Erythroblast (primary cell): ENCODE measurements at regions not wholly inside any gene's neighbourhood (a gene's known extent, or its start where the extent isn't known, plus 50 kb on each side); places are given as distances from the start of the nearest gene placed in this dataset.

Experiments
- GATA1 ChIP-seq: IDR thresholded peaks from 2 replicates; pipeline ENCODE4 v1.6.1; 2011; ENCODE audit warnings: low read depth, mild to moderate bottlenecking, control low read depth, low read length, moderate library complexity
- POLR2A ChIP-seq: IDR thresholded peaks from 2 replicates; pipeline ENCODE4 v1.6.1; 2011; ENCODE audit warnings: mild to moderate bottlenecking, low read length

DNA sequence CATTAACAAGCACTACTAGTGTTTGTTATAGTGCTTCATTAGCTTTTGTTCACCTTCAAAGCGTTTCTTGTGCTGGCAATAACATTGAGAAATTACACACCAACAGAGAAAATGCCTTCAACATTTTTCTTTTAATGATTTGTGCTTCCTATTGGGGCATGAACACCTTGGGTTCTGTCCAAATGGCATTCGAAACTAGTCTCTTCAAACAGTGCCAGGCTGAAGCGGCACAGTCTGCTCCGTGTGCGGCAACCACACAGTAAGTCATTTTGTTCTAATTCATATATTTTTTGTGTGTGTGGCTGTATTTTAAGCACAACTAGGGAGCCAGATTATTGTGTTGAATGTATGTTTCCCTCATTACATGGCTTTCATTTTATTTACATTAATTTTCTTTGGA lies 414.7 kb upstream of the SGCD start:
- no peak for TF ChIP-seq POLR2A
- no peak for TF ChIP-seq GATA1
